Activated CD4-positive, alpha-beta T cell treated with anti-CD3 and anti-CD28 coated beads for 36 hours (primary cell): ENCODE measurements at regions not wholly inside any gene's neighbourhood (a gene's known extent, or its start where the extent isn't known, plus 50 kb on each side); places are given as distances from the start of the nearest gene placed in this dataset.
"Not testable (repeated sequence)": the region's sequence is repeated elsewhere in the genome, so short reads cannot be mapped to it uniquely, and the experiment has no call there.

Source experiments
- ATAC-seq: fragments of 200-7000 bp; cut with Tn5 transposase; one replicate; pipeline ENCODE4 v1.10.0; 2021; ENCODE audit warnings: mild to moderate bottlenecking, moderate library complexity
- CTCF ChIA-PET: fragments of 350-600 bp; sonication (Branson Sonifier 250); formaldehyde crosslinking; loops from one replicate; lab custom pipeline; 2021; ENCODE audit warnings: antibody characterized with exemption; lab: Charles Lee
- POLR2A ChIA-PET: fragments of 350-600 bp; sonication (Branson Sonifier 250); formaldehyde crosslinking; loops from one replicate; lab custom pipeline; 2021; ENCODE audit warnings: antibody characterized with exemption, inconsistent platforms; lab: Charles Lee
- DNase-seq: peaks from one replicate; pipeline ENCODE4 v3.0.0-alpha.2; 2020
- H3K27ac Mint-ChIP-seq: one replicate; pipeline ENCODE4 v1.8.0; 2021; ENCODE audit warnings: mixed read lengths
- H3K27me3 Mint-ChIP-seq: one replicate; pipeline ENCODE4 v1.8.0; 2021; ENCODE audit warnings: mixed read lengths
- H3K36me3 Mint-ChIP-seq: one replicate; pipeline ENCODE4 v1.8.0; 2021; ENCODE audit warnings: low read depth, mixed read lengths
- H3K4me1 Mint-ChIP-seq: one replicate; pipeline ENCODE4 v1.8.0; 2021; ENCODE audit warnings: mixed read lengths
- H3K4me3 Mint-ChIP-seq: one replicate; pipeline ENCODE4 v1.8.0; 2021; ENCODE audit warnings: mild to moderate bottlenecking, moderate library complexity, mixed read lengths
- H3K9me3 Mint-ChIP-seq: one replicate; pipeline ENCODE4 v1.8.0; 2021; ENCODE audit warnings: low read depth, mixed read lengths
- intact Hi-C, 2 experiments: fragments of 100-400 bp; cut with DNase I in 1 of 2; cut with micrococcal nuclease in 1 of 2; formaldehyde crosslinking; loops; one replicate each; pipeline versions ENCODE4 v1.14.2 to v1.15.1; 2022 to 2024; cut with DNase I, micrococcal nuclease

GRCh38 chr5:171726819-171727218 is 58.8 kb upstream of the SMIM23 start:
- intact Hi-C loops, H3K36me3 Mint-ChIP-seq, POLR2A ChIA-PET, H3K27ac Mint-ChIP-seq, H3K4me3 Mint-ChIP-seq, H3K9me3 Mint-ChIP-seq, ATAC-seq, H3K4me1 Mint-ChIP-seq, H3K27me3 Mint-ChIP-seq, CTCF ChIA-PET, DNase-seq: not testable (repeated sequence)

DNA sequence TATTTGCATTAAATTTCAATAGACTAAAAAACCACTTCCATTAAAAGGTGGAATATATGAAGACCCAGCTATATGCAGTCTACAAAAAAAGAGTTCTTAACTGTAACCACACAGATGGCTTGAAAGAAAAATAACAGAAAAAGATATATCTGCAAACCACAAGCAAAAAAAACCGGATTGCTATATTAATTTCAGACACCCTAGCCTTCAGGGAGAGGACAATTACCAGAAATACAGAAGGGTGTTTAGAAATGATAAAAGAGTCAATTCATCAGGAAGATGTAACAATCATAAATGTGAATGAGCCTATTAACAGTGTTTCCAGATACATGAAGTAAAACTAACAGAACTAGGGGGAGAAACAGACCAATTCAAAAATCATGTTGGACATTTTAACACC is 56.9 kb upstream of the SMIM23 start:
- DNase-seq, result no peak
- CTCF ChIA-PET, result no interaction called here
- H3K4me1 Mint-ChIP-seq, result no peaks in the 10 kb centered on the region
- intact Hi-C loops, result no loop called here
- H3K36me3 Mint-ChIP-seq, result peaks cover 3% of the 10 kb centered on the region
- POLR2A ChIA-PET, result no interaction called here
- H3K4me3 Mint-ChIP-seq, result no peak overlapping the region
- H3K9me3 Mint-ChIP-seq, result peaks cover 9% of the 10 kb centered on the region
- H3K27me3 Mint-ChIP-seq, result peaks cover 6% of the 10 kb centered on the region
- no peak for ATAC-seq
- no peak overlapping the region for H3K27ac Mint-ChIP-seq
